H9 (cell line): ENCODE measurements at regions not wholly inside any gene's neighbourhood (a gene's known extent, or its start where the extent isn't known, plus 50 kb on each side); places are given as distances from the start of the nearest gene placed in this dataset.

Experiments
- DNase-seq: peaks from one replicate; pipeline ENCODE4 v3.0.0-alpha.2; 2017
- H2AFZ ChIP-seq: one replicate; pipeline ENCODE4 v1.6.1; 2013; ENCODE audit warnings: mild to moderate bottlenecking, low read length, control low read depth, moderate library complexity
- H2AK5ac ChIP-seq: 2 replicates; pipeline ENCODE4 v1.6.1; 2013; ENCODE audit warnings: low read length, control low read depth, mixed read lengths; ENCODE audit not compliant: insufficient read length
- H2BK120ac ChIP-seq: one replicate; pipeline ENCODE4 v1.6.1; 2013; ENCODE audit warnings: low read depth, mild to moderate bottlenecking, low read length, control low read depth, inconsistent platforms; ENCODE audit not compliant: poor library complexity, severe bottlenecking
- H2BK12ac ChIP-seq: 2 replicates; pipeline ENCODE4 v1.6.1; 2013; ENCODE audit warnings: low read length, control low read depth, mixed read lengths, low read depth; ENCODE audit not compliant: insufficient read length
- H2BK15ac ChIP-seq: 2 replicates; pipeline ENCODE4 v1.6.1; 2013; ENCODE audit warnings: low read depth, low read length, control low read depth
- H2BK20ac ChIP-seq: one replicate; pipeline ENCODE4 v1.6.1; 2013; ENCODE audit warnings: low read depth, mild to moderate bottlenecking, low read length, control low read depth, inconsistent platforms; ENCODE audit not compliant: poor library complexity, severe bottlenecking
- H2BK5ac ChIP-seq: 2 replicates; pipeline ENCODE4 v1.6.1; 2013; ENCODE audit warnings: low read length, control low read depth, mixed read lengths; ENCODE audit not compliant: insufficient read length
- H3K14ac ChIP-seq: 2 replicates; pipeline ENCODE4 v1.6.1; 2013; ENCODE audit warnings: low read length, control low read depth; ENCODE audit not compliant: insufficient read depth
- H3K18ac ChIP-seq: 2 replicates; pipeline ENCODE4 v1.6.1; 2013; ENCODE audit warnings: low read depth, mild to moderate bottlenecking, mixed read lengths, low read length, control low read depth; ENCODE audit not compliant: insufficient read length
- H3K23ac ChIP-seq: 2 replicates; pipeline ENCODE4 v1.6.1; 2013; ENCODE audit warnings: low read length, control low read depth, mixed read lengths, low read depth; ENCODE audit not compliant: insufficient read length
- H3K23me2 ChIP-seq: 2 replicates; pipeline ENCODE4 v1.6.1; 2013; ENCODE audit warnings: low read depth, mild to moderate bottlenecking, mixed read lengths, low read length, control low read depth; ENCODE audit not compliant: insufficient read length, poor library complexity, severe bottlenecking
- H3K27ac ChIP-seq: 2 replicates; pipeline ENCODE4 v1.5.1; 2013; ENCODE audit warnings: low read length, control low read depth, mixed read lengths, low read depth; ENCODE audit not compliant: insufficient read length
- H3K27me3 ChIP-seq: 2 replicates; pipeline ENCODE4 v1.6.1; 2013; ENCODE audit warnings: low read length, control low read depth, inconsistent platforms; ENCODE audit not compliant: insufficient read depth
- H3K4ac ChIP-seq: 2 replicates; pipeline ENCODE4 v1.6.1; 2013; ENCODE audit warnings: low read depth, mild to moderate bottlenecking, control low read depth, inconsistent platforms, low read length, moderate library complexity
- H3K4me1 ChIP-seq: 2 replicates; pipeline ENCODE4 v1.6.1; 2013; ENCODE audit warnings: low read length, control low read depth, inconsistent platforms; ENCODE audit not compliant: insufficient read depth
- H3K4me2 ChIP-seq: 2 replicates; pipeline ENCODE4 v1.6.1; 2013; ENCODE audit warnings: low read length, control low read depth, mixed read lengths; ENCODE audit not compliant: insufficient read length, insufficient read depth
- H3K56ac ChIP-seq: 2 replicates; pipeline ENCODE4 v1.6.1; 2013; ENCODE audit warnings: low read depth, mild to moderate bottlenecking, mixed read lengths, low read length, control low read depth; ENCODE audit not compliant: insufficient read length
- H3K79me1 ChIP-seq: 2 replicates; pipeline ENCODE4 v1.6.1; 2013; ENCODE audit warnings: low read depth, mild to moderate bottlenecking, moderate library complexity, low read length, control low read depth, inconsistent platforms; ENCODE audit not compliant: insufficient read depth, poor library complexity, severe bottlenecking
- H3K79me2 ChIP-seq: 2 replicates; pipeline ENCODE4 v1.6.1; 2013; ENCODE audit warnings: low read length, control low read depth, inconsistent platforms; ENCODE audit not compliant: insufficient read depth
- H3K9ac ChIP-seq: 2 replicates; pipeline ENCODE4 v1.6.1; 2013; ENCODE audit warnings: low read length, control low read depth, mixed read lengths; ENCODE audit not compliant: insufficient read length; ENCODE audit errors: extremely low read depth
- H3K9me3 ChIP-seq: one replicate; pipeline ENCODE4 v1.6.1; 2013; ENCODE audit warnings: low read depth, low read length, inconsistent platforms; ENCODE audit not compliant: control insufficient read depth
- H3T11ph ChIP-seq: one replicate; pipeline ENCODE4 v1.6.1; 2013; ENCODE audit warnings: mild to moderate bottlenecking, low read length, control low read depth, inconsistent platforms
- H4K20me1 ChIP-seq: one replicate; pipeline ENCODE4 v1.6.1; 2013; ENCODE audit not compliant: control insufficient read depth, insufficient read length, insufficient read depth
- H4K5ac ChIP-seq: 2 replicates; pipeline ENCODE4 v1.6.1; 2013; ENCODE audit warnings: low read depth, mild to moderate bottlenecking, mixed read lengths, low read length, control low read depth; ENCODE audit not compliant: insufficient read length
- H4K8ac ChIP-seq: replicated peaks from 2 replicates; pipeline ENCODE4 v1.6.1; 2013; ENCODE audit warnings: low read length, control low read depth, mixed read lengths, low read depth; ENCODE audit not compliant: insufficient read length
- H4K91ac ChIP-seq: 2 replicates; pipeline ENCODE4 v1.6.1; 2013; ENCODE audit warnings: low read depth, mild to moderate bottlenecking, moderate library complexity, mixed read lengths, low read length, control low read depth; ENCODE audit not compliant: insufficient read length
- H3K27ac Mint-ChIP-seq, 3 experiments: 2 replicates in 2 of 3; 3 replicates in 1 of 3; pipeline ENCODE4 v1.8.0; 2020 to 2021; ENCODE audit warnings: mixed read lengths in 3 of 3, mild to moderate bottlenecking in 1 of 3, moderate library complexity in 1 of 3
- H3K27me3 Mint-ChIP-seq: 2 replicates; pipeline ENCODE4 v1.8.0; 2021; ENCODE audit warnings: low read depth, mild to moderate bottlenecking, moderate library complexity, mixed read lengths
- H3K36me3 Mint-ChIP-seq, 3 experiments: 2 replicates in 2 of 3; 3 replicates in 1 of 3; pipeline ENCODE4 v1.8.0; 2020 to 2021; ENCODE audit warnings: low read depth in 3 of 3, mixed read lengths in 3 of 3; ENCODE audit not compliant: insufficient read depth in 1 of 3
- H3K4me1 Mint-ChIP-seq, 2 experiments: 2 replicates each; pipeline ENCODE4 v1.8.0; 2020; ENCODE audit warnings: mixed read lengths in 2 of 2
- H3K4me3 Mint-ChIP-seq, 2 experiments: 2 replicates in 1 of 2; 3 replicates in 1 of 2; pipeline ENCODE4 v1.8.0; 2020 to 2021; ENCODE audit warnings: mild to moderate bottlenecking in 2 of 2, mixed read lengths in 2 of 2, moderate library complexity in 1 of 2
- H3K9me3 Mint-ChIP-seq, 2 experiments: 2 replicates in 1 of 2; 3 replicates in 1 of 2; pipeline ENCODE4 v1.8.0; 2020; ENCODE audit warnings: mild to moderate bottlenecking in 2 of 2, mixed read lengths in 2 of 2, moderate library complexity in 1 of 2
- WGBS: extraction: QIAGEN DNeasy Blood & Tissue Kit; methylation state at CpG from one replicate; pipeline ENCODE4 v1.1.7; 2013; ENCODE audit warnings: missing lambda C conversion rate, low lambda C conversion rate, mixed read lengths; ENCODE audit not compliant: insufficient read length; ENCODE audit errors: extremely low coverage; 5-methylcytosine and 5-hydroxymethylcytosine counted together
- TF ChIP-seq, protein P1 (sequence below): fragments of 200-600 bp; sonication (generic); conservative IDR thresholded peaks from 3 replicates; pipeline ENCODE4 v1.8.0; 2021; ENCODE audit warnings: antibody characterized with exemption, mild to moderate bottlenecking

DNA sequence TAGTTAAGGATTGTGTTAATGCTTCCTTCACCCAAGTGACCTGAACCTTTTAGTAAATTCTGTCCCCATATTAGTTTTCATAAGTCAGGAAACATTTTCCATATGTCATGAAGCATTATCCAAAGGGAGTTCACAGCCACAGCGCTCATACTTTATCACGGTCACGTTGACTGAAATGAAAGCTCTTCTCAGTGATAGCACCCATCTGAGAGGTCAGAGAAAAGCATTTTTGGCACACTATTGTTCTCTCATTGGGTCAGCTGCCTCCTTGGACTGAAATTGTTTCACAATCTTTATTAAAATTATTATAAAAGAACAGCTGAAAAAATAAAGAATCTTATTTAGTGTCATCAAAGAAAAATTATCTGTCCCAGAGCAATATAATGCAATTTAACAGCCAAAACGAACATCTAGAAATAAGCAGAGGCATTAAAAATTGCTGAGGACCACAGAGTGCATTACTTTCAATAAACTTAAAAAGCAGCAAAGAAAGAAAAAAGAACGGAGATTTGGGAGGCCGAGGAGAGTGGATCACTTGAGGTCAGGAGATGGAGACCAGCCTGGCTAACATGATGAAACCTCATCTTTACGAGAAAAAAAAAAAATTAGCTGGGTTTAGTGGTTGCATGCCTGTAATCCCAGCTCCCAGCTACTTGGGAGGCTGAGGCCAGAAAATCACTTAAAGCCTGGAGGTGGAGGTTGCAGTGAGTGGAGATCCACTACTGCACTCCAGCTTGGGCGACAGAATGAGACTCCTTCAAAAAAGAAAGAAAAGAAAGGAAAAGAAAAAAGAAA lies 680.8 kb upstream of the FAM241A start:
- Histone ChIP-seq H2BK120ac (no peak overlapping the region), H3K27ac (no peak overlapping the region), H2BK20ac (no peak overlapping the region), H3K23ac (no peak overlapping the region), H2BK5ac (no peak overlapping the region), H3T11ph (no peak overlapping the region), H3K27me3 (no peaks in the 10 kb centered on the region), H3K4ac (no peak overlapping the region), H4K20me1 (no peaks in the 10 kb centered on the region), H3K56ac (no peak overlapping the region), H2AFZ (no peak overlapping the region), H3K4me1 (no peaks in the 10 kb centered on the region), H3K79me1 (no peaks in the 10 kb centered on the region), H3K79me2 (no peaks in the 10 kb centered on the region), H3K18ac (no peak overlapping the region), H3K9me3 (no peaks in the 10 kb centered on the region), H2BK15ac (no peak overlapping the region), H4K5ac (no peak overlapping the region), H2AK5ac (no peak overlapping the region), H3K4me2 (no peak overlapping the region), H3K9ac (no peak overlapping the region), H2BK12ac (no peak overlapping the region), H3K23me2 (no peaks in the 10 kb centered on the region), H3K14ac (no peak overlapping the region), H4K91ac (no peak overlapping the region), H4K8ac (no peak overlapping the region)
- H3K27me3 Mint-ChIP-seq, result no peaks in the 10 kb centered on the region
- no peaks in the 10 kb centered on the region for H3K36me3 Mint-ChIP-seq
- H3K27ac Mint-ChIP-seq, result no peak overlapping the region
- no peak for DNase-seq
- TF ChIP-seq, protein P1, sequence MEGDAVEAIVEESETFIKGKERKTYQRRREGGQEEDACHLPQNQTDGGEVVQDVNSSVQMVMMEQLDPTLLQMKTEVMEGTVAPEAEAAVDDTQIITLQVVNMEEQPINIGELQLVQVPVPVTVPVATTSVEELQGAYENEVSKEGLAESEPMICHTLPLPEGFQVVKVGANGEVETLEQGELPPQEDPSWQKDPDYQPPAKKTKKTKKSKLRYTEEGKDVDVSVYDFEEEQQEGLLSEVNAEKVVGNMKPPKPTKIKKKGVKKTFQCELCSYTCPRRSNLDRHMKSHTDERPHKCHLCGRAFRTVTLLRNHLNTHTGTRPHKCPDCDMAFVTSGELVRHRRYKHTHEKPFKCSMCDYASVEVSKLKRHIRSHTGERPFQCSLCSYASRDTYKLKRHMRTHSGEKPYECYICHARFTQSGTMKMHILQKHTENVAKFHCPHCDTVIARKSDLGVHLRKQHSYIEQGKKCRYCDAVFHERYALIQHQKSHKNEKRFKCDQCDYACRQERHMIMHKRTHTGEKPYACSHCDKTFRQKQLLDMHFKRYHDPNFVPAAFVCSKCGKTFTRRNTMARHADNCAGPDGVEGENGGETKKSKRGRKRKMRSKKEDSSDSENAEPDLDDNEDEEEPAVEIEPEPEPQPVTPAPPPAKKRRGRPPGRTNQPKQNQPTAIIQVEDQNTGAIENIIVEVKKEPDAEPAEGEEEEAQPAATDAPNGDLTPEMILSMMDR, result no peak
- H3K9me3 Mint-ChIP-seq, result peaks cover 0 to 3% of the 10 kb centered on the region in 2 experiments; a peak in 1 of 5 replicates
- no peak overlapping the region for H3K4me3 Mint-ChIP-seq
- no CpG with 5 or more reads among the region's 8 CpGs for WGBS
- H3K4me1 Mint-ChIP-seq, result no peaks in the 10 kb centered on the region
